ENCODE measurements at regions not wholly inside any gene's neighbourhood (a gene's known extent, or its start where the extent isn't known, plus 50 kb on each side); places are given as distances from the start of the nearest gene placed in this dataset.

DNA sequence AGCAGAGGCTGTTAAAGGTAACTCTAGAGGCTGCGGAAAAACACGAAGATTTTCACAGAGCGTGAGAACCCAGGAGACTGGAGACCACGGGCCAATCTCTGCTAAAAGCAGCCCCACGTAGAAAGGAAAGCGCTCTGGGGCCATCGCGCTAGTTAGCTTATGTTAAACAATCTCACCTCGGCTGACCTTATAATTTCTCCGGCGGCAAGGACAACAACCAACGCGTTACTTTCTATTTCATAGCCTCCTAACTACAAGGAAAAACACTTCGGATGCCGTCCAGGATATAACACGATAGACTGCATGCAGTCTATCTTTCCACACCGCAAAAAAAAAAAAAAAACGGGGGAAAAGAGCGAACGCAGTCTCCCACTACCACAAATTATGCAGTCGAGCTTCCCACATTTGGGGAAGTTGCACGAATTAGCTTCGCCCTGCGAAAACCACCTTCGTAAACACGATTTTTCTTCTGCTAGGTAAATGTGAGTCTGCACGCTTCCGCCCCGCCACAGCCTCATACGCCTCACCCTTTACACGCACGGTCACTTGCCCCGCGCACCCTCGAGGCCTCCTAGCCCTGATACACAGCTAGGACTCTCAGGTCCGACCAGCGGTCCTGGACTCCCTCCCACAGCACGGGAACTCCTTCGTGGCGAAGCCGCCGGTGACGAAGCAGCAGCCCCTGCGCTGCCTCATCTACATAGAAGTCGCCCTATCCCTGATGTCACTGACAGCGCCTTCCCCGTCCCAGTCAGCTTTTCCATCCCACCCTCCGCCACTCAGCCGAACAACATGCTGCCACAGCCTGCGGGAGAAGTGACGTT, 87.8 kb downstream of the PRKAB2 start:
- DNase-seq (ENCODE audit: low read depth), result peak; percentile 91
- H3K4me3 ChIP-seq (replicated peaks; ENCODE audit: low read depth, low read length), result peak overlapping the region; percentile 61
- TF ChIP-seq, protein P1, sequence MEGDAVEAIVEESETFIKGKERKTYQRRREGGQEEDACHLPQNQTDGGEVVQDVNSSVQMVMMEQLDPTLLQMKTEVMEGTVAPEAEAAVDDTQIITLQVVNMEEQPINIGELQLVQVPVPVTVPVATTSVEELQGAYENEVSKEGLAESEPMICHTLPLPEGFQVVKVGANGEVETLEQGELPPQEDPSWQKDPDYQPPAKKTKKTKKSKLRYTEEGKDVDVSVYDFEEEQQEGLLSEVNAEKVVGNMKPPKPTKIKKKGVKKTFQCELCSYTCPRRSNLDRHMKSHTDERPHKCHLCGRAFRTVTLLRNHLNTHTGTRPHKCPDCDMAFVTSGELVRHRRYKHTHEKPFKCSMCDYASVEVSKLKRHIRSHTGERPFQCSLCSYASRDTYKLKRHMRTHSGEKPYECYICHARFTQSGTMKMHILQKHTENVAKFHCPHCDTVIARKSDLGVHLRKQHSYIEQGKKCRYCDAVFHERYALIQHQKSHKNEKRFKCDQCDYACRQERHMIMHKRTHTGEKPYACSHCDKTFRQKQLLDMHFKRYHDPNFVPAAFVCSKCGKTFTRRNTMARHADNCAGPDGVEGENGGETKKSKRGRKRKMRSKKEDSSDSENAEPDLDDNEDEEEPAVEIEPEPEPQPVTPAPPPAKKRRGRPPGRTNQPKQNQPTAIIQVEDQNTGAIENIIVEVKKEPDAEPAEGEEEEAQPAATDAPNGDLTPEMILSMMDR (IDR thresholded peaks at IDR 0.05; ENCODE audit: low read length, missing control alignments), result no peak

DNA sequence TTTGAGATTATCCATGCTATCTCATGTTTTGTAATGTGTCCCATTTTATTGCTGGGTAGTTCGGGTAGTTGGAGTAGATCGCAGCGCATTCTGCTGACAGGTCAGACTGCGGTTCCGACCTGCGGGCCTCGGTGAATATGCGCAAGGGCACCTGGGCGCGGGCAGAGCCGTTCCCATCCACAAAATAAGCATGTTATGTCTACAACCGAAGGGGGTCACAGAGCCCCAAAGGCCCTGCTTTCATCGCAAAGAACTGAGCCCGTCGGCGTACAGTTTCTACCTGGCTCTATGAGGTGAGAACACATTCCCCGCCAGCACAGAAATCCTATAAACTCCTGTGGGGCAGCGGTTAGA, 88.4 kb downstream of the PRKAB2 start:
- TF ChIP-seq, protein P1 (IDR thresholded peaks at IDR 0.05; ENCODE audit: low read length, missing control alignments), result no peak
- H3K4me3 ChIP-seq (replicated peaks; ENCODE audit: low read depth, low read length), result peak overlapping the region; percentile 61
- no peak for DNase-seq (ENCODE audit: low read depth)

DNA sequence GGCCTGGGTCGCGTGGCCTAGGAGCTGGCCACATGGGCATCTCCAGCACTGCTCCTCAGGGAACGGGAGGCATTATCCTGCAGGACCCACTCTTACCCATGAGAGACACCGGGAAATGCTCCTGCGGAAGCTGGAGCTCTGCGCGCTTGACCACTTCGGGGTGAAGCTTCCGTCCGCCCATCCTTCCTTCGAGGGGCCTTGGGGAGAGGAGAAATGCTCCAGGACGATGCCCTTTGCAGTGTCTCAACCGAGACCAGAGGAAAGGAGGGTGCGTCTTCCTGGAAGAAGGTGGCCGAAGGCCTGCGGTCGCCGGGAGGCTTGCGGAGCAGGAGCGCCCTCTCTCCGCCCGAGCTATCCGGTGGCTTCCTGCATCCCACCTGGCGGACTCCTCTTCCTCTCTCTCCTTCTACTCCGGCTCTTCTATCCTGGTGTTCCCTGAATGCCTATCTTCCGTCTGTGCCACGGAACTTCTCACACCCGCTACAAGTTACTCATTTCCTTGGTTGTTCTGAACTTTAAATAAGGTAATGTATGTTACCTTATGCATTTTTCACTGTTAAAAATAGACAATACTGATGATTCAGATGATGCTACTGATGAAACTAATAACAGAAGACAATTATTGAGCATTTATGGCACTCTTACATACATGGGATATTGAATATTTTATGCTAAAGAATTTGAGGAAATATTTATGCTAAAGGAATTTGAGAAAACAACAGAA, 91.4 kb downstream of the PRKAB2 start:
- TF ChIP-seq, protein P1 (IDR thresholded peaks at IDR 0.05; ENCODE audit: low read length, missing control alignments), result no peak
- DNase-seq (ENCODE audit: low read depth), result no peak
- H3K4me3 ChIP-seq (replicated peaks; ENCODE audit: low read depth, low read length), result no peak overlapping the region

DNA sequence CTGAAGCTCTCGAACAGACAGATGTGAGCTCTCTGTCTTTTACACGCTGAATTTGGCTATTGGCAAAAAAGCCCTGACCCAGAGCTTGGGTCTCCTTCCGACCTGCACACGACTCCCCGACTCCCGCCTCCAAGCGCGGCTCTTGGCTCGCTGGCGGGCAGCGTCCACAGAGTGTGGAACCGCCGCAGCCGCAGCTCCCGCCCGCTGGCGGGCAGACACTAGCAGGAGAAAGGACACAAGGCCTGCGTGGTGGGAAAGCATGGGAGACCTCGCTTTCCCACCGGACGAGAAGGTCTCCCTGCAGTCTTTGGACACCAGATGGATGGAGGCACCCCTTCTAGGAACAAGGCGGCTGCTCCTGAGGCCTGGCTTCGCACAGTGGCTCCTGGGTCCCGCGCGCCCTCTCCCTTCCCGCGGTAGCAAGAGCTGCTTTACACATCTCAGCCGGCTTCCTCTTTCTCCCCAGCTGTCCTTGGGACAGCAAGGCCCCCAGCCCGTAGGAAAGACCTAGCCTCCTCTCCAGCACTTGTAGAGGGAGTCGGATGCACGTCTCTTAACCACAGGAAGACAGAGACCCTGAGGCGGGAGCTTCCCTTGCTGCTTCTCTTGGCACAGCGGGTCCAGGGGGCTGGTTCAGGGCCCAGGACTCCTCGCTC, 92.1 kb downstream of the PRKAB2 start:
- no peak overlapping the region for H3K4me3 ChIP-seq (replicated peaks; ENCODE audit: low read depth, low read length)
- DNase-seq (ENCODE audit: low read depth), result no peak
- TF ChIP-seq, protein P1 (IDR thresholded peaks at IDR 0.05; ENCODE audit: low read length, missing control alignments), result no peak

DNA sequence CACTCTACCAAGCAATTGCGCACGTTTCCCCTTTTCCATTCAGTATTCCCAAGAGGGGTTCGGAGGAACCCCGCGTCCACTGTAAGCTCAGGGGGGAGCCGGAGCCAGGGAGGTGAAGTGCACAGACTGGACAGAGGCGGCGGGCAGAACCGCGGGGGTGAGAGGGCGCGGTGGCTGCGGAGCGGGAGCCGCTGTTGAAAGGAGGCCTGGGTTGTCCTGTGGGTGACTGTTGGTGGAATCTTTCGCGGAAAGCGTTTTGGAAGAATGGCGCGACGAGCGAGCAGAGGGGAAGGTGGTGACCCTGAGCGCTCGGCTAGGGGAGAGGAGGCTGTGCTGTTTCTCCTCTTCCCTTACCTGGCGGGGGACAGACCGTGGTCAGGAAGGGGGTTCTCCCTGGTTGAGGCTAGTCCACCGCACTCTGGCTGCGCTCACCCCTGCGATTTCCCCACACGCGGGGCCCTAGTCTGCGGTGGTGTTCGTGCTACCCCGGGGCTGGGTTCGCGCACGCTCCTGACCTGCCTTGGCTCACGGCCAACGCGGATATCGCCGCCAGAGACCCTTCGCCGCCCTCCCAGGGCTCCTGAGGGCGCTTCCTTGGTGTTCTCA, 92.8 kb downstream of the PRKAB2 start:
- TF ChIP-seq, protein P1 (IDR thresholded peaks at IDR 0.05; ENCODE audit: low read length, missing control alignments), result no peak
- H3K4me3 ChIP-seq (replicated peaks; ENCODE audit: low read depth, low read length), result no peak overlapping the region
- DNase-seq (ENCODE audit: low read depth), result no peak

DNA sequence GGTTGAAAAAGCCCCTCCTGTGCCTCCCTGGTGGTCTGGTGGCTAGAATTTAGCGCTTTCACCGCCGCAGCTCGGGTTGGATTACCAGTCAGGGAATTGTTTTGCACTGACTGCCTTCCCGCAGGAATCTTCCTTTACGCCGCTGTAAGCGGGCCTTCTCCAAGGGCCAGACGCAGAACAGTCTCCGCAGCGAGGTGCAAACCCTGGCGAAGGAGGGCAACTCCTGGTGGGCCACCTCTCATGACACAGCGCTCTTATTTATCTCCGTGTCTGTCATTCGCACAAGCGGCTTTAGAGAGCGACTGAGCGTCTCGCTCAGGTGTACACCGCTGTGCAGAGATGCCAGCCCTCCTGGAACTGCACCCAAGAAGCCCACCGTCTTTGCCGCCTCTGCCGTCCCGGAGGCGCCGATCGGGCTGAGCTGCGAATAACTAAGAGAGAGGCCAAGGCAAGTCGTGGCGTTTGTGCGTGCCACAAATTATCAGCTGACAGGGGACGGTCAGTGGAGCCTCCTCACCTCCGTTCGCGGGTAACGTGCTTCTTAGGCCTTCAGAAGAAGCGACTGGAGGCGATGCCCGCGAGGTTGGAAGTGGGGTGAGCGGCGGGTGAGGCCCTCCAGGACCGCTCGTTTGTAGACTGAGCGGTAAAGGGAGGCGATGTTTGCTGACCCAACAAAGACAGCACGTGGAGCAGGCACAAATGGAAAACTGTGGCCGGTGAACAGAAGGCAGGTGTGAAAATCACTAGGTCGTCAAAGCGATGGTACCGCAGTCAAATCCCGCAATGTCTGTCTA, 93.5 kb downstream of the PRKAB2 start:
- DNase-seq (ENCODE audit: low read depth), result no peak
- H3K4me3 ChIP-seq (replicated peaks; ENCODE audit: low read depth, low read length), result no peak overlapping the region
- TF ChIP-seq, protein P1 (IDR thresholded peaks at IDR 0.05; ENCODE audit: low read length, missing control alignments), result no peak
